GM23338 (cell line): ENCODE measurements at regions not wholly inside any gene's neighbourhood (a gene's known extent, or its start where the extent isn't known, plus 50 kb on each side); places are given as distances from the start of the nearest gene placed in this dataset.

Experiments used
- ATAC-seq: fragments of 200-7000 bp; cut with Tn5 transposase; 3 replicates; pipeline ENCODE4 v1.9.1; 2020
- DNase-seq: peaks from one replicate; pipeline ENCODE4 v3.0.0-alpha.2; 2015; ENCODE audit warnings: low spot score
- H2AFZ ChIP-seq: fragments of 200-600 bp; sonication (generic); 2 replicates; pipeline ENCODE4 v1.8.0; 2016; ENCODE audit warnings: antibody characterized with exemption, mild to moderate bottlenecking, moderate library complexity
- H3F3A ChIP-seq: fragments of 200-600 bp; sonication (generic); replicated peaks from 2 replicates; pipeline ENCODE4 v1.8.0; 2017; ENCODE audit warnings: antibody characterized with exemption, mixed run types, low read depth
- H3K27ac ChIP-seq: fragments of 200-600 bp; sonication (generic); 2 replicates; pipeline ENCODE4 v1.6.1; 2016; ENCODE audit warnings: low read depth
- H3K27me3 ChIP-seq: fragments of 200-600 bp; sonication (generic); 2 replicates; pipeline ENCODE4 v1.8.0; 2016; ENCODE audit warnings: mild to moderate bottlenecking, mixed run types, moderate library complexity; ENCODE audit not compliant: insufficient read depth
- H3K36me3 ChIP-seq: fragments of 200-600 bp; sonication (generic); 2 replicates; pipeline ENCODE4 v1.8.0; 2016; ENCODE audit warnings: mild to moderate bottlenecking; ENCODE audit not compliant: insufficient read depth
- H3K4me1 ChIP-seq: fragments of 200-600 bp; sonication (generic); 2 replicates; pipeline ENCODE4 v1.8.0; 2016; ENCODE audit warnings: mild to moderate bottlenecking, moderate library complexity; ENCODE audit not compliant: insufficient read depth
- H3K4me2 ChIP-seq: fragments of 200-600 bp; sonication (generic); 2 replicates; pipeline ENCODE4 v1.7.1; 2017; ENCODE audit warnings: mixed run types
- H3K4me3 ChIP-seq: fragments of 200-600 bp; sonication (generic); 2 replicates; pipeline ENCODE4 v1.6.1; 2016; ENCODE audit warnings: mixed run types
- H3K79me2 ChIP-seq: fragments of 200-600 bp; sonication (generic); replicated peaks from 2 replicates; pipeline ENCODE4 v1.8.0; 2017; ENCODE audit warnings: mild to moderate bottlenecking; ENCODE audit not compliant: insufficient read depth
- H3K9me2 ChIP-seq: fragments of 200-600 bp; sonication (generic); 2 replicates; pipeline ENCODE4 v1.8.0; 2017; ENCODE audit not compliant: insufficient read depth
- H4K20me1 ChIP-seq: fragments of 200-600 bp; sonication (generic); replicated peaks from 2 replicates; pipeline ENCODE4 v1.8.0; 2017; ENCODE audit warnings: mild to moderate bottlenecking; ENCODE audit not compliant: insufficient read depth
- H3K27ac Mint-ChIP-seq: 2 replicates; pipeline ENCODE4 v1.8.0; 2020; ENCODE audit warnings: inconsistent platforms, mild to moderate bottlenecking, moderate library complexity, mixed read lengths
- H3K27me3 Mint-ChIP-seq: 3 replicates; pipeline ENCODE4 v1.8.0; 2022; ENCODE audit warnings: low read depth, mild to moderate bottlenecking, moderate library complexity, mixed read lengths, inconsistent platforms; ENCODE audit not compliant: insufficient read depth, poor library complexity
- H3K36me3 Mint-ChIP-seq: 3 replicates; pipeline ENCODE4 v1.8.0; 2021; ENCODE audit warnings: low read depth, mild to moderate bottlenecking, inconsistent platforms, moderate library complexity, mixed read lengths
- H3K4me1 Mint-ChIP-seq: 3 replicates; pipeline ENCODE4 v1.8.0; 2020; ENCODE audit warnings: mild to moderate bottlenecking, inconsistent platforms, mixed read lengths
- H3K4me3 Mint-ChIP-seq: 3 replicates; pipeline ENCODE4 v1.8.0; 2021; ENCODE audit warnings: moderate library complexity, mild to moderate bottlenecking, inconsistent platforms, mixed read lengths
- H3K9me3 Mint-ChIP-seq: 3 replicates; pipeline ENCODE4 v1.8.0; 2020; ENCODE audit warnings: moderate library complexity, mild to moderate bottlenecking, inconsistent platforms, mixed read lengths
- CREB1 ChIP-seq: fragments of 250-450 bp; sonication (Bioruptor Pico); IDR thresholded peaks from 2 replicates; pipeline ENCODE4 v1.5.0; 2020; ENCODE audit warnings: low read depth, mild to moderate bottlenecking, moderate library complexity
- CTCF ChIP-seq, 2 experiments: fragments of 200-600 bp in 1 of 2; sonication (generic) in 1 of 2; conservative IDR thresholded peaks; 2 replicates each; pipeline versions ENCODE4 v1.5.1 to v1.6.1; 2016 to 2017; ENCODE audit warnings: antibody characterized with exemption in 2 of 2, low read depth in 2 of 2, mild to moderate bottlenecking in 2 of 2, moderate library complexity in 1 of 2
- ETS1 ChIP-seq: IDR thresholded peaks from 2 replicates; pipeline ENCODE4 v1.6.1; 2016; ENCODE audit warnings: antibody characterized with exemption
- EZH2 ChIP-seq: fragments of 200-600 bp; sonication (generic); IDR thresholded peaks from one replicate; pipeline ENCODE4 v1.8.0; 2017; ENCODE audit warnings: antibody characterized with exemption, mild to moderate bottlenecking, low read depth; ENCODE audit not compliant: unreplicated experiment
- EZH2phosphoT487 ChIP-seq: fragments of 200-600 bp; sonication (generic); IDR thresholded peaks from one replicate; pipeline ENCODE4 v1.8.1; 2018; ENCODE audit warnings: antibody characterized with exemption; ENCODE audit not compliant: unreplicated experiment
- JUNB ChIP-seq: IDR thresholded peaks from one replicate; pipeline ENCODE4 v1.6.1; 2016; ENCODE audit warnings: antibody characterized with exemption; ENCODE audit not compliant: unreplicated experiment
- NANOG ChIP-seq: IDR thresholded peaks from 2 replicates; pipeline ENCODE4 v1.6.1; 2016; ENCODE audit warnings: antibody characterized with exemption, borderline replicate concordance
- POLR2AphosphoS5 ChIP-seq: IDR thresholded peaks from 2 replicates; pipeline ENCODE4 v1.6.1; 2016; ENCODE audit warnings: antibody characterized with exemption, low read depth
- REST ChIP-seq: IDR thresholded peaks from one replicate; pipeline ENCODE4 v1.6.1; 2018; ENCODE audit warnings: antibody characterized with exemption; ENCODE audit not compliant: unreplicated experiment
- STAT1 ChIP-seq: IDR thresholded peaks from one replicate; pipeline ENCODE4 v1.6.1; 2016; ENCODE audit warnings: antibody characterized with exemption; ENCODE audit not compliant: unreplicated experiment
- ZNF114 ChIP-seq: fragments of 250-450 bp; sonication (Bioruptor Pico); IDR thresholded peaks from 2 replicates; pipeline ENCODE4 v1.5.0; 2020; ENCODE audit warnings: mild to moderate bottlenecking, moderate library complexity
- ZNF331 ChIP-seq: fragments of 250-450 bp; sonication (Bioruptor Pico); IDR thresholded peaks from 2 replicates; pipeline ENCODE4 v1.5.0; 2020; ENCODE audit warnings: low read depth, mild to moderate bottlenecking, moderate library complexity
- ZNF462 ChIP-seq: fragments of 250-450 bp; sonication (Bioruptor Pico); IDR thresholded peaks from 2 replicates; pipeline ENCODE4 v1.5.0; 2020; ENCODE audit warnings: mild to moderate bottlenecking, moderate library complexity

- Histone ChIP-seq H3K4me3 (no peak overlapping the region), H3K79me2 (no peaks in the 10 kb centered on the region), H3K36me3 (no peaks in the 10 kb centered on the region), H3K27ac (no peak overlapping the region), H3F3A (no peaks in the 10 kb centered on the region), H2AFZ (no peak overlapping the region), H4K20me1 (no peaks in the 10 kb centered on the region), H3K4me2 (no peak overlapping the region), H3K9me2 (peaks cover 3% of the 10 kb centered on the region; the same call in 1 of the 2 replicates), H3K27me3 (no peaks in the 10 kb centered on the region), H3K4me1 (peaks cover 5% of the 10 kb centered on the region; the same call in 1 of the 2 replicates)
- H3K9me3 Mint-ChIP-seq = peaks cover 21% of the 10 kb centered on the region; the same call in 2 of the 3 replicates
- no peak overlapping the region for H3K27ac Mint-ChIP-seq
- H3K4me1 Mint-ChIP-seq = peaks cover 6% of the 10 kb centered on the region; the same call in 2 of the 3 replicates
- ATAC-seq (no peak), DNase-seq (no peak)
- peaks cover 6% of the 10 kb centered on the region for H3K27me3 Mint-ChIP-seq
- peaks cover 12% of the 10 kb centered on the region for H3K36me3 Mint-ChIP-seq
- no peak overlapping the region for H3K4me3 Mint-ChIP-seq
- TF ChIP-seq ZNF114 (CRISPR knock-in tag) (no peak), NANOG (no peak), EZH2phosphoT487 (no peak), CTCF (conservative IDR thresholded peaks at IDR 0.05; ENCODE audit: low read depth in 2 of 2) (no peak), POLR2AphosphoS5 (no peak), REST (no peak), EZH2 (no peak), ZNF462 (CRISPR knock-in tag) (no peak), ETS1 (no peak), ZNF331 (CRISPR knock-in tag) (no peak), CREB1 (CRISPR knock-in tag) (no peak), STAT1 (no peak), JUNB (no peak)
Measured at GRCh38 chr11:23134627-23135026, 274.4 kb upstream of the CCDC179 start.
